ENCODE measurements at regions not wholly inside any gene's neighbourhood (a gene's known extent, or its start where the extent isn't known, plus 50 kb on each side); places are given as distances from the start of the nearest gene placed in this dataset.

- H3K9me3 ChIP-seq (replicated peaks in 1 of 3) = peaks cover 0 to 6% (median 0%) of the 10 kb centered on the region in 3 donors
- intact Hi-C loops (cut with DNase I) = no loop called here
- H3K36me3 ChIP-seq (replicated peaks in 1 of 2) = no peaks in the 10 kb centered on the region
- no peak overlapping the region for H3K4me3 ChIP-seq
- no peaks in the 10 kb centered on the region for H3K4me1 ChIP-seq (replicated peaks in 1 of 2)
- WGBS, 4 donors = 89 to 90% (median 89%) methylated on average over 3 of the region's 3 CpGs
- no peak for DNase-seq
- TF ChIP-seq POLR2A (IDR thresholded peaks at IDR 0.05) (no peak), CTCF (IDR thresholded peaks at IDR 0.05) (no peak)
- H3K27ac ChIP-seq = no peak overlapping the region
- H3K27me3 ChIP-seq = no peaks in the 10 kb centered on the region
Measured at GRCh38 chr2:153189091-153189888, 289.3 kb downstream of the RPRM start.

GRCh38 chr2:153179808-153180207 is 298.8 kb downstream of the RPRM start:
- intact Hi-C loops (cut with DNase I) = no loop called here
- TF ChIP-seq CTCF (IDR thresholded peaks at IDR 0.05) (no peak), POLR2A (IDR thresholded peaks at IDR 0.05) (no peak)
- no peaks in the 10 kb centered on the region for H3K9me3 ChIP-seq (replicated peaks in 1 of 3)
- DNase-seq = no peak
- 86 to 97% (median 96%) methylated on average over 1 of the region's 1 CpG for WGBS, 4 donors
- no peaks in the 10 kb centered on the region for H3K27me3 ChIP-seq
- no peak overlapping the region for H3K4me3 ChIP-seq
- no peak overlapping the region for H3K27ac ChIP-seq
- no peaks in the 10 kb centered on the region for H3K4me1 ChIP-seq (replicated peaks in 1 of 2)
- H3K36me3 ChIP-seq (replicated peaks in 1 of 2) = no peaks in the 10 kb centered on the region

- DNase-seq = no peak
- Histone ChIP-seq H3K36me3 (replicated peaks in 1 of 2) (no peaks in the 10 kb centered on the region), H3K27me3 (no peaks in the 10 kb centered on the region), H3K9me3 (replicated peaks in 1 of 3) (no peaks in the 10 kb centered on the region), H3K4me3 (no peak overlapping the region), H3K4me1 (replicated peaks in 1 of 2) (peaks cover 4 to 13% of the 10 kb centered on the region in 2 donors), H3K27ac (no peak overlapping the region)
- intact Hi-C loops (cut with DNase I) = loop anchor here in 1 of 2 donors (10.0 kb wide), 1 partner anchor 305 kb away; the partner anchor contains the start of gene RPRM
- TF ChIP-seq POLR2A (IDR thresholded peaks at IDR 0.05) (no peak), CTCF (IDR thresholded peaks at IDR 0.05) (no peak)
Measured at GRCh38 chr2:153169609-153170008, 309.0 kb downstream of the RPRM start.

- H3K27ac ChIP-seq = no peak overlapping the region
- H3K27me3 ChIP-seq = no peaks in the 10 kb centered on the region
- intact Hi-C loops (cut with DNase I) = loop anchor here in 1 of 2 donors (10.0 kb wide), 1 partner anchor 310 kb away; the partner anchor contains the start of gene RPRM
- no peaks in the 10 kb centered on the region for H3K36me3 ChIP-seq (replicated peaks in 1 of 2)
- no peak overlapping the region for H3K4me3 ChIP-seq
- no peak for DNase-seq
- TF ChIP-seq CTCF (IDR thresholded peaks at IDR 0.05) (no peak), POLR2A (IDR thresholded peaks at IDR 0.05) (no peak)
- peaks cover 4 to 13% of the 10 kb centered on the region in 2 donors for H3K4me1 ChIP-seq (replicated peaks in 1 of 2)
- H3K9me3 ChIP-seq (replicated peaks in 1 of 3) = no peaks in the 10 kb centered on the region
Measured at GRCh38 chr2:153165021-153165420, 313.5 kb downstream of the RPRM start.
